Effector memory CD4-positive, alpha-beta T cell (primary cell): ENCODE measurements at regions not wholly inside any gene's neighbourhood (a gene's known extent, or its start where the extent isn't known, plus 50 kb on each side); places are given as distances from the start of the nearest gene placed in this dataset.
"Not testable (repeated sequence)": the region's sequence is repeated elsewhere in the genome, so short reads cannot be mapped to it uniquely, and the experiment has no call there.

Experiments used
- DNase-seq, 3 donors: peaks; one replicate each; pipeline ENCODE4 v3.0.0-alpha.2; 2020
- H3K27ac ChIP-seq: 2 replicates; pipeline ENCODE4 v1.7.0; 2013; ENCODE audit warnings: mild to moderate bottlenecking, low read length, moderate library complexity; ENCODE audit not compliant: insufficient read depth, poor library complexity, severe bottlenecking
- H3K27me3 ChIP-seq: replicated peaks from 2 replicates; pipeline ENCODE4 v1.7.0; 2013; ENCODE audit warnings: mild to moderate bottlenecking, low read length; ENCODE audit not compliant: insufficient read depth, control insufficient read depth, poor library complexity, severe bottlenecking
- H3K36me3 ChIP-seq: 2 replicates; pipeline ENCODE4 v1.7.0; 2013; ENCODE audit warnings: mild to moderate bottlenecking, low read length, moderate library complexity; ENCODE audit not compliant: control insufficient read depth, insufficient read depth
- H3K4me1 ChIP-seq: 2 replicates; pipeline ENCODE4 v1.7.0; 2013; ENCODE audit warnings: low read length, mild to moderate bottlenecking; ENCODE audit not compliant: control insufficient read depth, insufficient read depth, poor library complexity, severe bottlenecking
- H3K4me3 ChIP-seq: 2 replicates; pipeline ENCODE4 v1.7.0; 2013; ENCODE audit warnings: low read length, low read depth, mild to moderate bottlenecking; ENCODE audit not compliant: insufficient read depth, poor library complexity, severe bottlenecking
- H3K9me3 ChIP-seq: 2 replicates; pipeline ENCODE4 v1.7.0; 2013; ENCODE audit warnings: mild to moderate bottlenecking, low read length, moderate library complexity; ENCODE audit not compliant: control insufficient read depth

GRCh38 chr7:128586715-128587114 is 85.4 kb upstream of the GARIN1A start:
- H3K4me3 ChIP-seq, H3K27ac ChIP-seq, H3K9me3 ChIP-seq, H3K4me1 ChIP-seq, DNase-seq, H3K36me3 ChIP-seq, H3K27me3 ChIP-seq: not testable (repeated sequence)

GRCh38 chr7:128591705-128592104 is 80.4 kb upstream of the GARIN1A start:
- Histone ChIP-seq H3K9me3 (no peaks in the 10 kb centered on the region), H3K4me1 (no peaks in the 10 kb centered on the region), H3K27me3 (no peaks in the 10 kb centered on the region), H3K4me3 (no peak overlapping the region), H3K36me3 (peaks cover 5% of the 10 kb centered on the region), H3K27ac (no peak overlapping the region)
- DNase-seq, result no peak

GRCh38 chr7:128592209-128592608 is 79.9 kb upstream of the GARIN1A start:
- not testable (repeated sequence) for H3K36me3 ChIP-seq, H3K4me3 ChIP-seq

GRCh38 chr7:128594061-128594460 is 78.0 kb upstream of the GARIN1A start:
- not testable (repeated sequence) for H3K9me3 ChIP-seq, H3K4me1 ChIP-seq, H3K36me3 ChIP-seq, H3K4me3 ChIP-seq, H3K27me3 ChIP-seq, DNase-seq, H3K27ac ChIP-seq

More at GRCh38 chr7:128592209-128592608, 79.9 kb upstream of the GARIN1A start:
- not testable (repeated sequence) for H3K4me1 ChIP-seq, DNase-seq, H3K27me3 ChIP-seq, H3K9me3 ChIP-seq, H3K27ac ChIP-seq

- not testable (repeated sequence) for H3K4me1 ChIP-seq, DNase-seq, H3K27me3 ChIP-seq, H3K27ac ChIP-seq, H3K4me3 ChIP-seq, H3K36me3 ChIP-seq, H3K9me3 ChIP-seq
Observed at GRCh38 chr7:128596336-128597128, 75.6 kb upstream of the GARIN1A start.

- not testable (repeated sequence) for H3K27me3 ChIP-seq, H3K4me1 ChIP-seq, H3K27ac ChIP-seq, H3K4me3 ChIP-seq, DNase-seq, H3K9me3 ChIP-seq, H3K36me3 ChIP-seq
Observed at GRCh38 chr7:128598946-128599345, 73.1 kb upstream of the GARIN1A start.

- DNase-seq, result peak in 1 of 3 donors; percentile 36
- not testable (repeated sequence) for H3K4me3 ChIP-seq, H3K36me3 ChIP-seq, H3K27me3 ChIP-seq, H3K4me1 ChIP-seq, H3K9me3 ChIP-seq
- peak overlapping the region; percentile 55 for H3K27ac ChIP-seq
Observed at GRCh38 chr7:128608678-128609421, 63.2 kb upstream of the GARIN1A start.

- not testable (repeated sequence) for H3K27ac ChIP-seq, H3K36me3 ChIP-seq, H3K9me3 ChIP-seq, H3K27me3 ChIP-seq, H3K4me1 ChIP-seq, H3K4me3 ChIP-seq, DNase-seq
Observed at GRCh38 chr7:128613366-128613765, 58.7 kb upstream of the GARIN1A start.

- H3K9me3 ChIP-seq, DNase-seq, H3K4me1 ChIP-seq, H3K27ac ChIP-seq, H3K27me3 ChIP-seq, H3K4me3 ChIP-seq: not testable (repeated sequence)
- H3K36me3 ChIP-seq, result peaks cover 14% of the 10 kb centered on the region
Observed at GRCh38 chr7:128614812-128615211, 57.3 kb upstream of the GARIN1A start.

GRCh38 chr7:128616799-128617198 is 55.3 kb upstream of the GARIN1A start:
- not testable (repeated sequence) for H3K27ac ChIP-seq, DNase-seq, H3K4me1 ChIP-seq, H3K9me3 ChIP-seq, H3K4me3 ChIP-seq, H3K27me3 ChIP-seq
- H3K36me3 ChIP-seq, result peaks cover 14% of the 10 kb centered on the region
